Breast epithelium (tissue), 4 donors: ENCODE measurements at regions not wholly inside any gene's neighbourhood (a gene's known extent, or its start where the extent isn't known, plus 50 kb on each side); places are given as distances from the start of the nearest gene placed in this dataset.

Source experiments
- DNase-seq, 2 donors: peaks; one replicate each; pipeline ENCODE4 v3.0.0-alpha.2; 2019; ENCODE audit warnings: low spot score in 2 of 2
- H3K27ac ChIP-seq, 2 donors: fragments of 200-600 bp; sonication (generic) in 1 of 2; one replicate each; pipeline ENCODE4 v1.5.1; 2016 to 2019; ENCODE audit warnings: mild to moderate bottlenecking in 1 of 2
- H3K27me3 ChIP-seq, 2 donors: fragments of 200-600 bp; sonication (generic) in 1 of 2; one replicate each; pipeline versions ENCODE4 v1.5.1 to v1.6.0; 2017 to 2019; ENCODE audit warnings: control low read depth in 1 of 2, mild to moderate bottlenecking in 1 of 2
- H3K36me3 ChIP-seq: fragments of 200-600 bp; one replicate; pipeline ENCODE4 v1.5.1; 2019
- H3K4me1 ChIP-seq, 2 donors: fragments of 200-600 bp; sonication (generic); one replicate each; pipeline ENCODE4 v1.5.1; 2016 to 2019; ENCODE audit warnings: control low read depth in 1 of 2
- H3K4me3 ChIP-seq, 3 donors: fragments of 200-600 bp; sonication (generic); 1 replicate in 2 of 3; 2 replicates in 1 of 3; pipeline ENCODE4 v1.5.1; 2016 to 2019; ENCODE audit warnings: mild to moderate bottlenecking in 3 of 3, moderate library complexity in 2 of 3
- H3K9me3 ChIP-seq, 2 donors: fragments of 200-600 bp; sonication (generic) in 1 of 2; one replicate each; pipeline ENCODE4 v1.5.1; 2016 to 2019; ENCODE audit warnings: control low read depth in 1 of 2
- CTCF ChIP-seq, 3 donors: fragments of 450-650 bp; IDR thresholded peaks; one replicate each; pipeline ENCODE4 v1.5.1; 2016 to 2017; ENCODE audit warnings: antibody characterized with exemption in 3 of 3, mild to moderate bottlenecking in 3 of 3, moderate library complexity in 3 of 3
- POLR2A ChIP-seq: fragments of 450-650 bp; IDR thresholded peaks from one replicate; pipeline ENCODE4 v1.6.1; 2016; ENCODE audit warnings: antibody characterized with exemption, mild to moderate bottlenecking, moderate library complexity
- POLR2AphosphoS5 ChIP-seq, 3 donors: sonication (generic); formaldehyde crosslinking; IDR thresholded peaks; one replicate each; pipeline ENCODE4 v1.6.1; 2017; ENCODE audit warnings: antibody characterized with exemption in 3 of 3
- intact Hi-C: fragments of 100-400 bp; cut with DNase I; formaldehyde crosslinking; loops from one replicate; pipeline ENCODE4 v1.15.1; 2023; ENCODE audit warnings: low total_unique reads

GRCh38 chr9:80831751-80832150 lies 857.6 kb downstream of the TLE1 start:
- Histone ChIP-seq H3K4me1 (no peaks in the 10 kb centered on the region), H3K27ac (no peak overlapping the region), H3K4me3 (no peak overlapping the region), H3K36me3 (no peaks in the 10 kb centered on the region), H3K9me3 (no peaks in the 10 kb centered on the region), H3K27me3 (no peaks in the 10 kb centered on the region)
- TF ChIP-seq POLR2A (no peak), POLR2AphosphoS5 (IDR thresholded peaks at IDR 0.05) (no peak)
- intact Hi-C loops = no loop called here
- no peak for DNase-seq

- no peaks in the 10 kb centered on the region for H3K27me3 ChIP-seq
- no peak for DNase-seq
- intact Hi-C loops = no loop called here
- H3K36me3 ChIP-seq = no peaks in the 10 kb centered on the region
- no peak overlapping the region for H3K27ac ChIP-seq
- TF ChIP-seq CTCF (IDR thresholded peaks at IDR 0.05) (no peak), POLR2A (no peak), POLR2AphosphoS5 (IDR thresholded peaks at IDR 0.05) (no peak)
- no peaks in the 10 kb centered on the region for H3K9me3 ChIP-seq
- H3K4me1 ChIP-seq = no peaks in the 10 kb centered on the region
- H3K4me3 ChIP-seq = no peak overlapping the region
Measured at GRCh38 chr9:80811656-80812055, 877.7 kb downstream of the TLE1 start.

GRCh38 chr9:80811003-80811402 lies 878.3 kb downstream of the TLE1 start:
- no peaks in the 10 kb centered on the region for H3K4me1 ChIP-seq
- H3K27me3 ChIP-seq = no peaks in the 10 kb centered on the region
- H3K27ac ChIP-seq = no peak overlapping the region
- intact Hi-C loops = no loop called here
- no peaks in the 10 kb centered on the region for H3K9me3 ChIP-seq
- TF ChIP-seq POLR2A (no peak), POLR2AphosphoS5 (IDR thresholded peaks at IDR 0.05) (no peak), CTCF (IDR thresholded peaks at IDR 0.05) (no peak)
- DNase-seq = no peak
- H3K4me3 ChIP-seq = no peak overlapping the region
- no peaks in the 10 kb centered on the region for H3K36me3 ChIP-seq

GRCh38 chr9:80806671-80807070 lies 882.7 kb downstream of the TLE1 start:
- TF ChIP-seq CTCF (IDR thresholded peaks at IDR 0.05) (no peak), POLR2A (no peak), POLR2AphosphoS5 (IDR thresholded peaks at IDR 0.05) (no peak)
- Histone ChIP-seq H3K4me3 (no peak overlapping the region), H3K9me3 (no peaks in the 10 kb centered on the region), H3K27ac (no peak overlapping the region), H3K27me3 (no peaks in the 10 kb centered on the region), H3K4me1 (no peaks in the 10 kb centered on the region), H3K36me3 (no peaks in the 10 kb centered on the region)
- DNase-seq = no peak
- intact Hi-C loops = no loop called here

GRCh38 chr9:80804873-80805272 lies 884.5 kb downstream of the TLE1 start:
- H3K4me1 ChIP-seq = no peaks in the 10 kb centered on the region
- no peak for DNase-seq
- no peak for TF ChIP-seq POLR2A
- no peak for TF ChIP-seq CTCF (IDR thresholded peaks at IDR 0.05)
- no peak for TF ChIP-seq POLR2AphosphoS5 (IDR thresholded peaks at IDR 0.05)
- no peak overlapping the region for H3K4me3 ChIP-seq
- H3K9me3 ChIP-seq = peaks cover 3 to 5% of the 10 kb centered on the region in 2 donors
- intact Hi-C loops = no loop called here
- no peak overlapping the region for H3K27ac ChIP-seq
- no peaks in the 10 kb centered on the region for H3K36me3 ChIP-seq
- H3K27me3 ChIP-seq = no peaks in the 10 kb centered on the region
